ENCODE measurements at regions not wholly inside any gene's neighbourhood (a gene's known extent, or its start where the extent isn't known, plus 50 kb on each side); places are given as distances from the start of the nearest gene placed in this dataset.

GRCh38 chr11:19430346-19430745 is 189.6 kb upstream of the E2F8 start:
- no peak overlapping the region for H3K4me3 ChIP-seq
- no peak overlapping the region for H3K27ac ChIP-seq (replicated peaks)
- peaks cover 30% of the 10 kb centered on the region for H3K27me3 ChIP-seq (ENCODE audit: low read depth)
- intact Hi-C loops (cut with micrococcal nuclease) = no loop called here
- no peak for DNase-seq
- H3K36me3 ChIP-seq = no peaks in the 10 kb centered on the region
- TF ChIP-seq, protein P1, sequence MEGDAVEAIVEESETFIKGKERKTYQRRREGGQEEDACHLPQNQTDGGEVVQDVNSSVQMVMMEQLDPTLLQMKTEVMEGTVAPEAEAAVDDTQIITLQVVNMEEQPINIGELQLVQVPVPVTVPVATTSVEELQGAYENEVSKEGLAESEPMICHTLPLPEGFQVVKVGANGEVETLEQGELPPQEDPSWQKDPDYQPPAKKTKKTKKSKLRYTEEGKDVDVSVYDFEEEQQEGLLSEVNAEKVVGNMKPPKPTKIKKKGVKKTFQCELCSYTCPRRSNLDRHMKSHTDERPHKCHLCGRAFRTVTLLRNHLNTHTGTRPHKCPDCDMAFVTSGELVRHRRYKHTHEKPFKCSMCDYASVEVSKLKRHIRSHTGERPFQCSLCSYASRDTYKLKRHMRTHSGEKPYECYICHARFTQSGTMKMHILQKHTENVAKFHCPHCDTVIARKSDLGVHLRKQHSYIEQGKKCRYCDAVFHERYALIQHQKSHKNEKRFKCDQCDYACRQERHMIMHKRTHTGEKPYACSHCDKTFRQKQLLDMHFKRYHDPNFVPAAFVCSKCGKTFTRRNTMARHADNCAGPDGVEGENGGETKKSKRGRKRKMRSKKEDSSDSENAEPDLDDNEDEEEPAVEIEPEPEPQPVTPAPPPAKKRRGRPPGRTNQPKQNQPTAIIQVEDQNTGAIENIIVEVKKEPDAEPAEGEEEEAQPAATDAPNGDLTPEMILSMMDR (IDR thresholded peaks at IDR 0.05; ENCODE audit: borderline replicate concordance) = no peak
- H3K4me1 ChIP-seq = peaks cover 16% of the 10 kb centered on the region
- no peaks in the 10 kb centered on the region for H3K9me3 ChIP-seq (replicated peaks)

GRCh38 chr11:19429108-19429760 is 188.5 kb upstream of the E2F8 start:
- DNase-seq = no peak
- no peaks in the 10 kb centered on the region for H3K36me3 ChIP-seq
- no peak overlapping the region for H3K4me3 ChIP-seq
- H3K27me3 ChIP-seq (ENCODE audit: low read depth) = peaks cover 30% of the 10 kb centered on the region
- H3K27ac ChIP-seq (replicated peaks) = no peak overlapping the region
- H3K4me1 ChIP-seq = peaks cover 16% of the 10 kb centered on the region
- no peaks in the 10 kb centered on the region for H3K9me3 ChIP-seq (replicated peaks)
- TF ChIP-seq, protein P1 (IDR thresholded peaks at IDR 0.05; ENCODE audit: borderline replicate concordance) = no peak
- intact Hi-C loops (cut with micrococcal nuclease) = no loop called here

DNA sequence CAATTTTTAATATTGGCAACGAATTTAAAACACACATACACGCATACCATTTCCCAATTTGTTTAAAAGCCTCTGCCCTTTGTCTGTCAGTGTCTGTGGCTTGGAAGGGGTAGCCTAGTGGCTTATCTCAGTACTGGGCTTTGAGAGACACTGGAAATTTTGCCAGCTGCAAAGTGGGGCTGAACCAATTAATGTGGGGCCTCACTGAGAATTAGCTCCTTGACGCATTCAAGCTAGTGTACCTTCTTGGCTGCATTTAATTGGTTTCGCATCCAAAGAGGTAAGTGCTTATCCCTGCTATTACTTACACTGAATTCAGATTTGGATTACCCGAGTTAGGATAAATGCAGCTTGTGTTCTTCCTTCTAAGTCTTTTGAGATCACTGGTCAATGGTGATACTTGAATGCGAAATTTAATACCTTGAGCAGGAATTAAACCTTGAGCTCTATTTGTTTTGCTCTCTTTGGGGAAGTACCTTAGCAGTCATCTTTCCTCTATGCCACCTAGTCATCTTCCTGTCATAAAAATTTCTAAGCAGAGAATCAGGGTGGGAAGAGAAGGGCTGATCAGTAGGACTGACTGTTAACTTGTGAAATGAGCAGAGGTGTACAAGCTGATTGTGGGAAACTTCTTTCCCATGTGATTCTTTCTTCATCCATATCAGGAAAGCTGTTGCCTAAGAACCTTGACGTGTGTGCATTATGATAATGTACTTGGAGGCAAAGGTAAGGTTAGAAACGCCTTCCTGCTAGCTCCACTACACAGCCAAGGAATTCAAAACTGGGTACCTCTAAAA is 187.7 kb upstream of the E2F8 start:
- no peaks in the 10 kb centered on the region for H3K9me3 ChIP-seq (replicated peaks)
- H3K27me3 ChIP-seq (ENCODE audit: low read depth) = peaks cover 30% of the 10 kb centered on the region
- H3K4me1 ChIP-seq = peaks cover 16% of the 10 kb centered on the region
- DNase-seq = no peak
- TF ChIP-seq, protein P1 (IDR thresholded peaks at IDR 0.05; ENCODE audit: borderline replicate concordance) = no peak
- no peaks in the 10 kb centered on the region for H3K36me3 ChIP-seq
- H3K4me3 ChIP-seq = no peak overlapping the region
- intact Hi-C loops (cut with micrococcal nuclease) = no loop called here
- no peak overlapping the region for H3K27ac ChIP-seq (replicated peaks)

- H3K27ac ChIP-seq (replicated peaks) = no peak overlapping the region
- H3K27me3 ChIP-seq (ENCODE audit: low read depth) = peaks cover 30% of the 10 kb centered on the region
- H3K4me3 ChIP-seq = no peak overlapping the region
- TF ChIP-seq, protein P1 (IDR thresholded peaks at IDR 0.05; ENCODE audit: borderline replicate concordance) = no peak
- peaks cover 16% of the 10 kb centered on the region for H3K4me1 ChIP-seq
- no peaks in the 10 kb centered on the region for H3K9me3 ChIP-seq (replicated peaks)
- intact Hi-C loops (cut with micrococcal nuclease) = no loop called here
- DNase-seq = no peak
- H3K36me3 ChIP-seq = no peaks in the 10 kb centered on the region
Measured at GRCh38 chr11:19426756-19427403, 186.1 kb upstream of the E2F8 start.

- peaks cover 27% of the 10 kb centered on the region for H3K27me3 ChIP-seq (ENCODE audit: low read depth)
- no peaks in the 10 kb centered on the region for H3K9me3 ChIP-seq (replicated peaks)
- TF ChIP-seq, protein P1 (IDR thresholded peaks at IDR 0.05; ENCODE audit: borderline replicate concordance) = no peak
- no peak overlapping the region for H3K4me3 ChIP-seq
- H3K36me3 ChIP-seq = no peaks in the 10 kb centered on the region
- no peak overlapping the region for H3K27ac ChIP-seq (replicated peaks)
- peaks cover 15% of the 10 kb centered on the region for H3K4me1 ChIP-seq
- no peak for DNase-seq
- intact Hi-C loops (cut with micrococcal nuclease) = no loop called here
Measured at GRCh38 chr11:19426011-19426755, 185.4 kb upstream of the E2F8 start.
